Gastroesophageal sphincter (tissue), 3 donors: ENCODE measurements at regions not wholly inside any gene's neighbourhood (a gene's known extent, or its start where the extent isn't known, plus 50 kb on each side); places are given as distances from the start of the nearest gene placed in this dataset.

Source experiments
- CTCF ChIP-seq, 4 experiments: fragments of 200-600 bp in 2 of 4; fragments of 450-650 bp in 2 of 4; sonication (generic) in 1 of 4; IDR thresholded peaks; one replicate each; pipeline ENCODE4 v1.5.1; 2017 to 2019; ENCODE audit warnings: antibody characterized with exemption in 4 of 4, mild to moderate bottlenecking in 2 of 4, moderate library complexity in 2 of 4
- EP300 ChIP-seq: sonication (generic); formaldehyde crosslinking; IDR thresholded peaks from one replicate; pipeline ENCODE4 v1.6.1; 2017; ENCODE audit warnings: antibody characterized with exemption, mild to moderate bottlenecking
- POLR2AphosphoS5 ChIP-seq: sonication (generic); formaldehyde crosslinking; IDR thresholded peaks from one replicate; pipeline ENCODE4 v1.6.1; 2017; ENCODE audit warnings: antibody characterized with exemption

DNA sequence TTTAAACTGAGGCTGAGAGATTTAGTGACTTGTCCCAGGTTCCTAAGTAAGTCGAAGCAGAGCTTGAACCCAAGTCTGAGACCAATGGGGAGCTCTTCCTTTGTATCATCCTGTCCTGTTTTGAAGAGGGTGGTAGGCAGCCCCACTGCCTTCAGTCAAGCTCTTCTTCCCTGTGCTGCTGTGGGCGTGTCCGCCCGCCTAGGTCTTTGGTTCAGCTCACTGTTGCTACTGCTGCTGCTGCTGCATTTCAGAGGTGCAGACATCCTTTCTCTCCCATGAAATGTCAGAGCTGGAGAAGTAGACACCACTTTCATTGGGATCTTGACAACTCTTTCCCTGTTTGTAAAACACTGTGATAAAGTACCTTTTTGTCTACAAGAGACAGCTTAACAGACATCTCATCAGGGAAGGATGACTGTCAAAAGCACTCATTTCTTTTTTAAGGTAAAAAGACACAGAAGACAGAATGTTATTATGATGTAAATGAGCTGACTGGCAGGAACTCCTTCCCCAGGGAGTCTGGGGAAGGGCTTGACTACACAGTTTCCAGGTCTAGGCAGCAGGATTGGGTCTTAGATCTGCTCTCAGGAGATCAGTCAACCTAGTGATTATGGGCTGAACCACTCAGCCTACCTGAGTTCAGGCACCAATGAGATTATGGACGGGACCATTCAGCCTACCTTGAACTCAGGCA, 91.7 kb upstream of the TRIB2 start:
- TF ChIP-seq EP300 (no peak), POLR2AphosphoS5 (no peak), CTCF (IDR thresholded peaks at IDR 0.05) (no peak)
